Stimulated activated naive CD4-positive, alpha-beta T cell treated with Interleukin-2 at 50 U/mL for 16 hours (primary cell): ENCODE measurements at regions not wholly inside any gene's neighbourhood (a gene's known extent, or its start where the extent isn't known, plus 50 kb on each side); places are given as distances from the start of the nearest gene placed in this dataset.
"Not testable (repeated sequence)": the region's sequence is repeated elsewhere in the genome, so short reads cannot be mapped to it uniquely, and the experiment has no call there.

Experiments used
- DNase-seq: peaks from one replicate; lab custom pipeline; 2025; lab: John Stamatoyannopoulos, UW

- DNase-seq = not testable (repeated sequence)
Observed at GRCh38 chr7:55743454-55743717, 119.2 kb downstream of the SEPTIN14 start.

GRCh38 chr7:55742651-55743453 lies 119.7 kb downstream of the SEPTIN14 start:
- not testable (repeated sequence) for DNase-seq

- not testable (repeated sequence) for DNase-seq
Observed at GRCh38 chr7:55741721-55742631, 120.6 kb downstream of the SEPTIN14 start.

GRCh38 chr7:55740633-55741250 lies 121.8 kb downstream of the SEPTIN14 start:
- DNase-seq = not testable (repeated sequence)

GRCh38 chr7:55740053-55740452 lies 122.5 kb downstream of the SEPTIN14 start:
- DNase-seq = not testable (repeated sequence)

GRCh38 chr7:55736641-55737221 lies 125.8 kb downstream of the SEPTIN14 start:
- not testable (repeated sequence) for DNase-seq

GRCh38 chr7:55733241-55734140 lies 129.1 kb downstream of the SEPTIN14 start:
- no peak for DNase-seq

GRCh38 chr7:55731931-55732330 lies 130.6 kb downstream of the SEPTIN14 start:
- no peak for DNase-seq

- DNase-seq = no peak
Observed at GRCh38 chr7:55730197-55730596, 132.4 kb downstream of the SEPTIN14 start.

- no peak for DNase-seq
Observed at GRCh38 chr7:55723621-55723941, 139.0 kb downstream of the SEPTIN14 start.

- not testable (repeated sequence) for DNase-seq
Observed at GRCh38 chr7:55722874-55723620, 139.5 kb downstream of the SEPTIN14 start.

- DNase-seq = not testable (repeated sequence)
Observed at GRCh38 chr7:55721004-55721403, 141.5 kb downstream of the SEPTIN14 start.

- not testable (repeated sequence) for DNase-seq
Observed at GRCh38 chr7:55715247-55715867, 143.1 kb upstream of the VOPP1 start.

- DNase-seq = not testable (repeated sequence)
Observed at GRCh38 chr7:55714370-55714769, 142.1 kb upstream of the VOPP1 start.

- not testable (repeated sequence) for DNase-seq
Observed at GRCh38 chr7:55710312-55710711, 138.0 kb upstream of the VOPP1 start.

GRCh38 chr7:55708028-55708427 lies 135.7 kb upstream of the VOPP1 start:
- DNase-seq = not testable (repeated sequence)

GRCh38 chr7:55707410-55707809 lies 135.1 kb upstream of the VOPP1 start:
- DNase-seq = not testable (repeated sequence)

GRCh38 chr7:55706451-55707195 lies 134.3 kb upstream of the VOPP1 start:
- not testable (repeated sequence) for DNase-seq

GRCh38 chr7:55705728-55706450 lies 133.6 kb upstream of the VOPP1 start:
- not testable (repeated sequence) for DNase-seq
